ENCODE measurements at regions not wholly inside any gene's neighbourhood (a gene's known extent, or its start where the extent isn't known, plus 50 kb on each side); places are given as distances from the start of the nearest gene placed in this dataset.
A peak's percentile ranks its signal among the peaks of the same experiment; 100 is the strongest.
"Not testable (repeated sequence)": the region's sequence is repeated elsewhere in the genome, so short reads cannot be mapped to it uniquely, and the experiment has no call there.

DNA sequence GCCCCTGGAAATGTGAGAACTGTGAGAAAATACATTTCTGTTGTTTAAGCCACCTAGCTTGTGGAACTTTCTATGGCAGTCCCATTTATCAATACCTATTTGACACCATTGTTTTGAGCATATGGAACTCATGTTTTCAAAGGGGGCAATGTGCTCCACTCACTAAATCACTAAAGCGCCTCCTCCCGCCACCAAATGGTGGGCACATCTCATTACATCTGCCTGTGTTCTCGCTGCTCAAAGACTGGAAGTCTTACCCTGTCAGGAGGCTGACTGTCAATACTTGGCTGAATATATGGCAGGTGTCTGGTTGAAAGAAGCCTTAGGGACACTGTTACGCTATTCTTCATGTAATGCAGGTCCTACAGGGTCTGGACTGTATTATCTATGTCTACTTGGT lies 767.7 kb downstream of the TSN start:
- no peak for DNase-seq

DNA sequence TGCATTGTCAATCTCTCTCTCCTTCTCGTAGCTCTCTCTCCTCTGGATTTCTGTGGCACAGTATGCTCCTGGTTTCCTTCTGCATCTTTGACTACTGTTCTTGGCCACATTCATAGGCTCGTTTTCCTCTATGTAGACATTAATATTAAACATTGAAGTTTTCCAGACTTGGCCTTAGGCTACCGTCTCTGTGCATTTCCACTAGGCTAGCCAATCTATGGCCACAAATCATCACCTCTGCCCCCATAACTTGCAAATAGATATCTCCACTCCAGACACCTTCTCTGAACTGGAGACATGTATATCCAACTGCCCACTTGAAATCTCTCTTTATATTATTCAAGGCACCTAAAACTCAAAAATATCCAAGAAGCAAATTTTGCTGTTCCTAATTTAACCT lies 768.5 kb downstream of the TSN start:
- DNase-seq = no peak

DNA sequence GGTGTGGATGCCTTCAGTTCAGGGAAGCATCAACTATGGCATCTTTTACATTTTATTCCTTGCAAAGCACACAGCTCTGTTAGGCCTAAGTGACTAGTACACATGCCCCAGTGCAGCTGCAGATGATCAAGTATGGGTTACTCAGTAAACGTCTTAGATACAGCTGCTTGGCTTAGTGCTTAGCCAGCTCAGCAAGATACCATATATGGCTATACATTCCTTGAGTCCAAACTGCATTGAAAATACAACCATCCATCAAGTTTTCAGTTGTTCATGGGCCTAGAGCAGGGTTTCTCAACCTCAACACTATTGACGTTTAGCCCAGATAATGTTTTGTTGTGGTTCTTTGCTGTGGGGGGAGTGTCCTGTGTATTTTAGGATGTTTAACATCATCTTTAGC lies 769.9 kb downstream of the TSN start:
- DNase-seq = no peak

DNA sequence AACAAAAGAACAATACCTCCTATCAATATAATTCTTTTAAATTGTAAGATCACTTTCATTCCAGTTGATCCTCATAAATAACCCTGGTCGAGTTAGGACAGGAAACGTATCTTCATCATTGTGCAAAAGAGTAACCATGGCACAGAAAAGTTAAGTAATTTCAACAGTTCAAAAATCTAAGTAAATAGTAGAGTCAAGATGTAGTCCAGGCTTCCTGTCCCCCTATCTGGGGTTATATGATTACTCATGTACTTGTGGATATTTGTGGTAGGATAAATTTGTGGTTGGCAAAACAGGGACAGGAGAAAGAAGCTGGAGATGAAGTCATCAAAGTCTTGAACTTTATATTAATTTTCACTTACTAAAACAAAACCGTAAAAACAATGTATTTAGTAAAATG lies 772.6 kb downstream of the TSN start:
- DNase-seq = no peak

DNA sequence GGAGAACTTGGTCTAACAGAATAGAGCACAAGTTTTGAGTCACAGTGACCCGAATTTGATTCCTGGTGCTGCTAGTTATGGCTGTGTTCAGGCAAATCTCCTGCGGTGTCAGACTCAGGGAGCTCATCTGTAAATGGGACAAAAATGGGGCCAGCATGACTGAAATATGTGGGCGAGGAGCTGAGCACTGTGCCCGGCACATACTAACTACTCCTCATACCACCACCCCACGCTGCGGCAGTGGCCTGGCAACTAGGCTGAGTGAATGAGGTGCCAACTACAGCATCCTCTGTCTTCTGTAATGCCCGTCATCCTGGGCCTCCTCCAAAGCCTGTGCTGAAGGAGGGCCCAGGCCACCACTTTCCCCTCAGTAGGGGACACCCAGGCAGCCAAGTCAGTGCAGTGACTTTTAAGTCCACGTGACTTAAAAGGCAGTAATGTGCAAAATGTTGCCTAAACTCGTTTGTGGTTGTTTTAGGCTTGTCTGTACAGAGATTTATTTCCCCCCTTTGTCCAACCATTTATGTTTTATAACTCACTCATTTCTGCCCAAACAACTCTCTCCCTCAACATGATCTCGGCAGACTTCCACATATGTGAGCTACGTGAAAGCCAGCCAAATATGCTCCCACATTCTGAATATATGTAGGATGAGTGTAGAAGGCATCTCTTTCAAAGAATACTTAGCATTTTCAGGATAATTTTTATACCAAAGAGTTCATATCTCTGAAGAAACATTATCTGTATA lies 773.7 kb downstream of the TSN start:
- DNase-seq = no peak

DNA sequence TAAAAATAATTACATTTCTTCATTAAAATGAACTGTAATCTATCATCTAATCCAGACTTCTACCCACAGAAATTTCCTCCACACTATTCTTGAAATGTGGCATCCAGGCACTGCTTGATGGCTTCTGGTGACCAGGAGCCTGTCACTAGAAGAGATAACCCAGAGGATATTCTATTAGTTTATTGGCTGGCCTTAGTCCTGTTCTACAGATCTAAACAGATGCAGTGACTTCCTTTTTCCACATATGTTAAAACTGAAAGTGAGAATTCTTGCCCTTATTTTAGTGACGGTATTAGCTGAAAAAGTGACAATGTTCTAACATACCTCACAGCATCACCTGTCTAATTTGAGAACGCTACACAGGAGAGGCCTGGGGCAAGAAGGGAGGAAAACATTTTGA lies 775.4 kb downstream of the TSN start:
- DNase-seq = peak in 1 of 3 donors; percentile 10

DNA sequence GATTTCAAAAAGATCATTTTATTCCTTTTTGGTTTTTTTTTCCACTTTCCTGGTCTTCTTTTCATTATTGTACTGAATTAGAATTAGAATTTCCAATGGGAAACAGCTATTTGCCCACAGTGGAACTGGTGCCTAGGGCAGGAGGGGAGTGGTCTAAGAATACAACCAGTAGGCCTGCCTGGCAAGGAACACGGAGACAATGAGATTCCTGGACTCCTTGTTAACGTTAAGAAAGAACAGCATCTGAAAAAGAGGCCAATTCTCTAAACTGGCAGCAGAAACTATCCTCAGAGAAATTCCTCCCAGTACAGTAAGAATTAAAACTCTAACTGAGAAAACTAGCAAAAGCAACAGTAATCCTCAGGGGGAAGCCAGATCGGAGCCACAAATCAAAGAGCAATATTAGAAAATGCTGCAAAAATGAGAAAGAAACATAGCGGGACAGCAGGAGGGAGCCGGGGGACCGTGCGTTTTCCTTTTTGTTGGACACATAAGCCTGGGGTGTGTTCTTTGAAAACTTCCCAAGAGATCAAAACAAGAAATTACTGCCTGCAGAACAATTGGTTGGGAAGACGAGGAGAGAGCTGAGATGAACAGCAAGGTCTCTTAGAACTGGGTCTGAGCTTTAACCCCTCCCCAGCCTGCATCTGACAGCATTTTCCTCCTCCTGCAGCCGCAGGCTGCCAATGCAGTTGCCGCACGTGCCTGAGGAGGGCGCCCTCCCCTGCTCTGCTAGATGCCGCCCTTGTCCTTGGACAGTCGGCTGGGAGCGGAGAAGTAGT lies 776.0 kb downstream of the TSN start:
- peak in 1 of 3 donors; percentile 8 for DNase-seq

DNA sequence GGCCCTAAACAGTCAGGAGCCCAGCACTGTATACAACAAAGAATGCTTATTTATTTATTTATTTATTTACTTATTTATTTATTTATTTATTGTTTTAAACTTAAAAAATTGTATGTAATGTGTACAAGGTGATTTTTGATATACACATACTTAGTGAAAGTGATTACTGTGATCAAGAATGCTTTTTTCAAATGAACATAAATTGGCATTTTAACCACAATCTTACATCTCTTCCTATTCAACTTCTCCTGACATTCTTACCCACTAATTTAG lies 776.6 kb downstream of the TSN start:
- no peak for DNase-seq

DNA sequence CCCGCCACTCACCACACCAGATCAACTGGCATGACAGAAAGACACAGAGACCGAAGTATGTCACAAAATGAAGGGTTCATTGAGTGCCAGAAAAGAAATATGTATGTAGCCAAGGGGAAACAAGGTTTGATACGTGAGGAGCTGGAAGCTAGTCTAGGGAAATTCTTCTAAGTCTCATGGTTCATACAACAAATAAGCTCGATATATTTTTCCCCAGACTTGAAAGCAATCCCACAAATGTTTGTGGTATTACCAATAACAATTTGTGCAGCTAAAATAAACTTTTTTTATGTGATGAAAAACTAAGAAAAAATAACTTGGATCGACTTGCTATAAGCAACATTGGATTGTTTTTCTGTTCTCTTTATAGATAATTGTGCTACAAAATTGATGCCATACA lies 777.0 kb downstream of the TSN start:
- DNase-seq = no peak

DNA sequence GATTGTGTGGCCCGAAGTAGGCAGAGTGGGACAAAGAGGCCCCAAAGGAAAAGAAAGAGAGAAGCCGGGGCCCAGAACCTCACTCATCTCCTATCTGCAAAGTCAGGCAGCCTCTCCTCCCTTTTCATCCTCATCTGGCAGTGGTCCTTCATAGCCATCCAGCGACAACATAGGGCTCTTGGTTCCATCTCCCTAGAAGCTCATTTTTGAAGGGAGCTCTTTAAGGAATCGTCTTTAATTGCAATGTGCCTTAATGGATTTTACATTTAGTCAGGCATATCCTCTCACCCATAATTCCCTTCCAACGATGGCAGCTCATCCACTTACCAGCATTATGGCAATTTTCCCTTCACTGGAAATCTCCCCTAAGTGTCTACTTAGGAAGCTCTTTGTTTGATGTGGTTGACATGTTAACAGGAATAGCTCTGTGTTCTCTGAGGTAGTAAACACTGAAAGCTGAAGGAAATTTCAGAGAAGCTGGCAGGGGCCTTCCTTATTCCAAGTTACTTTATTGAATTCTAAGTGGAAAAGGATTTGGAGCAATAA lies 780.6 kb downstream of the TSN start:
- DNase-seq = no peak

DNA sequence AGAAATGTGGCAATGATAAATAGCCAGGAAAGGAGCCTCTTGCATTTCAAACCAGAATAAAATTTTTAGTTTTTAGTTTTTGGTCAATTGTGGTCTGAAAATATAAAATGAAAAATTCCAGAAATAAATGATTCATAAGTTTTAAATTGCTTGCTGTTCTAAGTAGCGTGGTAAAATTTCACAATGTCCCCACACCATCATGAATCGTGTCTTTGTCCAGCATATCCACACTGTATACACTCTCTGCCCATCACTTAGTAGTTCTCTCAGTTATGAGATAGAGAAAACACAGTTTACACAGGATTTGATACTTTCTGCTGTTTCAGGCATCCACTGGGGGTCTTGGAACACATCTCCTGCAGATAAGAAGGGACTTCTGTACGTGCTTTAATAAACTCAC lies 783.9 kb downstream of the TSN start:
- DNase-seq = peak in 2 of 3 donors; percentile 7 to 43

DNA sequence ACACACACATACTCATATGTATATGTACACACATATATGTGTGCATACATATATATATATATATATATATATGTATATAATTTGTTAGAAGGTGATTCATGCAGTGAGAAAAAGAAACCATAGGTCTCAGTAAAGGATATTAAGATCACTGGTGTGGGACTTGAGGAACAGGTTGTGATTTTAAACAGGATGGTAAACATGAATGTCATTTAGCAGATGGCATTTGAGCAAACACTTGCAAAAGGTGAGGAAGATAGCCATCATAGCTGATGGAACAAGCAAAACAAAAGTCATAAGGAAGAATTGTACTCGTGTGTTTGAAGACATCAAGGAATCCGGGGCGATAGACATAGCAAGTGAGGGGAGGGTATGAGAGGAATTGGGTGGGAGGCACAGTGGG lies 784.5 kb downstream of the TSN start:
- no peak for DNase-seq

DNA sequence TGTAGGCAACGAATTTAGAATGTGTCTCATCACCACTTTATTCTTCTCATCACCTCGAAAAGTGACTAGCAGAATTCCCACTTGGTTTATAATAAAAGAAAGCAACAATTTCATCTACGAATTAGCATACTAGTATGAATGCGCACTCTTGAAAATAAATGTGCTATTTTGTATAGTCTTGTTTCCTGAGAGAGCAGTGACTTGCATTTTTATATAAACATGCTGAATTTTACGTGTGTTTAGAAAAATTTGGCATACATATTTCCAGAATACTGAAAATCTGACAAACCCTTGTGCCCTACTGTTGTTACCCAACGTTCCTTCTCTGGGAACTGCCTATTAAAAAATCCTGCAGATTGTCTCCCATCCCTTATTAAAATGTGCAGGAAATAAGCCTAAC lies 786.8 kb downstream of the TSN start:
- DNase-seq = no peak

DNA sequence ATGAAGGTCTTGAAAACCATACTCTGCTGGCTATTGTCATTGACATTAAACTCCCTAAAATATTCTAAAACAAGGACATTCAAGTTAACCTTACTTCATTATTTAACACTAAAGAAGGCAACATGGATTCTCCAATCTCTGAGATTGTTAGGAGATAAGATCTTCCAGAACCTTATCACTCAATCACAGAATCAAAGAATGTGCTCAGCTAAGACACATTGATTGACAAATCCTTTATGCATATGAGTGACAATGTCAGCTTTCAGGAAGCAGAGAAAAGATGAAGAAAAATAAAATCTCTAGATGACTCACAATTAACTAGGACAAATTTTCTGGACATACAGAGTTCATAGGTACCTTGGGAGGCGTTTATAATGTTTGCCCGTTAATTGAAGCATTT lies 787.2 kb downstream of the TSN start:
- DNase-seq = no peak

DNA sequence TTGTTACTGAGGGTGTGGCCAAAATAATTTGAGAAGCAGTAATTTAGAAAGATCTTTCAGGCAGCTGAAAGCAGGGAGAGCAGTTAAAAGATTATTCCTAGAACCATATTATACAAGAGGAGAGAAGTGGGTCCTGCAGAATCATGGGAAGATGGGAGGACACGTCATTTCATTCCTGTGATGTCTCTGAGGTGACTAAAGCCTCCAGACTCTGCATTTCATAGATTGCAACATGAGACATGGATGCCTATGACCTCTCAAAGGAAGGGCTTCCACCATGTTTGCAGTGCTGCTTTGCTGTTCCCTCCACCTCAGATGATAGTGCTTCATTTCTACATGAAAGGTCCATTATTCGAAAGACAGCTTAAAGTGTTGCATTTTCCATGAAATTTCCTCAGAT lies 788.4 kb downstream of the TSN start:
- DNase-seq = no peak

DNA sequence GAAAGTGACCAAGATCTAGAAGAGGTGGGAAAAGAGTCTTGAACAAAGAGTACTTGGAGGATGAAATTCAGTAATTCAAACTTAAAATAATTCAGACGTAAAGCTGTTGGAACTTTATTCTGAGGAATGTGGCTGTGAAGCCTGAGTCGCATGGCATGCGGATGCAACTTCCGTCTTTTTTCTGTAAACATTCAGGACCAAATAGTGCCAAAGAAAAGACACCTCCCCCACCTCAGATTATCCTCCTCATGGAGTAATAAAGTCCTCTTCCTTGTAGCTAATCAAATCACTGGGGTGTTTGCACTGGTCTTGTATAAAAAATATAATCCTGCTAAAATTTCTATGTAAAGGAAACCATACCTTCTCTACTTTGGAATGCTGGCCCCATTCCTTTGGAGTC lies 790.4 kb downstream of the TSN start:
- no peak for DNase-seq

DNA sequence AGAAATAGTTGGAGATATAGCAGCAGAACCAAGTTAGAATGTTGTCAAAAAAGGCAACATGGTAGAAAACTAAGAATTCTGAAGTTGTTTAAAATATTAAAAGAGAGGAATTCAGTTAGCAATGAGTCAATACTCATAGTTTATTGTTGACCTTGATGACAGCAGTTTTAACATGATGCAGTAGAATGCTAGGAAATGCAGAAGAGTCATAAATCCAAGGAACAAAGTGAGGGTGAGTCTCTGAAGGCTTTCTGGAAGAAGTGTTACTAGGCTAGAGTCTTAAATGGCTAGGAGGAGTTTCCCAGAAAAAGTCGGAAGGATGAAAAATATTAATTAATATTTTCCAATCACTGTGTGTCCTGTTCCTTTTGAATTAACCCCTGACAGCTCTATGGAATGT lies 807.3 kb downstream of the TSN start:
- no peak for DNase-seq

DNA sequence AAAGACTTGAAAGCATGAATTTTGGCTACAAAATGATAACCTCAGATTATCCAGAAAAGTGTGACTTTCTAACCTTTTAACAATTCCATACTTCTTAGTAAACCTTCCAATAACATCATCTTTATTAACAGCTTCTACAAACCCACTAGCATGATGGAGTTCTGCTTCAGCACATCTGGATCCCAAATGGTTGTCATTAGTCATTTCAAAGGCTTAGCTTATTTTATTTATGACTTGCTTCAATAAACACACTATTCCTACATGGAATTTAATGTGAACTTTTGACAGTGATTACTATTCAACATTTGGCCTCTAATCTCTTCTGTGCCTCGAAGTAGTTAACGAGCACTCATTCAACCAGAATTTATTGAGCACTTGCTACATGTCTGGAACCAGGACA lies 808.3 kb downstream of the TSN start:
- DNase-seq = no peak

DNA sequence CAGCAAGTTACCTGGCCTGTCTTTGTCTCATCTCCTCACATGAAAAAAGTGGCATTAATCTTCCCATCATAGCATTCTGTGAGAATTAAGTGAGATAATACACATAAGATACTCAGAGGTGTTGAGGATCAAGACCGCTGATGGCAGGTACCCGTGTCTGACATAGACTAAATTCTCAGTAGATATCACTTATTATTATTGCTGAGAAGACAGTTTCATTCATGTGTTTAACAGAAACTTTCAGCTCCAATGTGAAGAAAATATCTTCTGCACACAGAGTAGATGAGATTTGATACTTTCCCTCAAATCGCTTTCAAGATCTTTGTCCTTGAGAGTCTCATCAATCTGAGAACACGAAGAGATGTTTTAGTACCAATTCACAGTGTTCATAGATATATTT lies 809.4 kb downstream of the TSN start:
- no peak for DNase-seq

DNA sequence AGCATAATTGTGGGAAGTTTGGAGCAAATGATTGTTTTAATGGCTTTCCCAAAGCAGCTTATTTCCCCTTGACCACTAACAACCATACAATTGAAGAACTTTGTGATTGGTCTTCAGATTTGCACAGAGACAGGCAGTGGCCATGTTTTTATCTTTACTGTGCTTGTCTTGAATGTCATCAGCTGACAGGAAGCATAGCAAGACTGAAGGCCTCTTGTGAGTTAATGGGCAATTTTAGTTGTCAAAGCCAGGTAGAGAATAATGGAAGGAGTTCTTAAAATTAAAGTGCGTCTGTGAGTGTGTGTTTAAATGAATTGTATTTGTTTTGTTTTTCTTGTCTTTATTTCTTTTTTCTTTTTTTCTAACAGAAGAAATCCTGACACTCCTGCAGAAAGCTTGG lies 809.9 kb downstream of the TSN start:
- no peak for DNase-seq

DNA sequence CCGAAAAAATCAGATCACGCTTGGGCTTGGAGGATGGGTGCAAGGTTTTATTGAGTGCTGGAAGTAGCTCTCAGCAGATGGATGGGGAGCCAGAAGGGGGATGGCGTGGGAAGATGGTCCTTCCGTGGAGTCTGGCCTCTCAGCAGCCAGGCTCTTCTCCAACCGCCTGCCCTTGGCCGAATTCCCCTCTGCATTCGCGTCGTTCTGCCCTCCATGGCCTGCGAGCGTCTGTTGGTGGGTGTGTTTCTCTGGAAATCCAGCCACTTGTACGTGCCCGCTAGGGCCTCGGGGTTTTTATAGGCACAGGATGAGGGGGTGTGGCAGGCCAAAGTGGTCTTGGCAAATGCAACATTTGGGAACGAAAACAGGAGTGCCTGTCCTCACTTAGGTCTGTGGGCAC lies 815.2 kb downstream of the TSN start:
- no peak for DNase-seq

DNA sequence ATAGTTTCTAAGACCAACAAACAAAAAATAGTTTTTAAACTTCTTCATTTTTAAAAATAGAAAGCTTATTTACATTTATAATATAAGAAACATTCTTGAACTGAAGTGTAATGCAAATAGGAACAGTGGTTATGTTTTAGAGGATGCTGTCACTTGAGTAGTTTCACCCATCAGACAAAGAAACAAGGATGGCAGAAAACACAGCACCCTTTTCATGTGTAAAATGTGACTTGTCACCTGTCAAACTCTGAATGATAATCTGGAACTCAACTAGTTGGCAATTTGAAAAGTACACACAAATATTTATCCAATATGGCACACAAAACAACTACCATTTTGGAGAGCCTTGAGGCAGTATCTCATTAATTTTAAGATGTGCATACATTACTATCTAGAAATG lies 816.0 kb downstream of the TSN start:
- DNase-seq = not testable (repeated sequence)

DNA sequence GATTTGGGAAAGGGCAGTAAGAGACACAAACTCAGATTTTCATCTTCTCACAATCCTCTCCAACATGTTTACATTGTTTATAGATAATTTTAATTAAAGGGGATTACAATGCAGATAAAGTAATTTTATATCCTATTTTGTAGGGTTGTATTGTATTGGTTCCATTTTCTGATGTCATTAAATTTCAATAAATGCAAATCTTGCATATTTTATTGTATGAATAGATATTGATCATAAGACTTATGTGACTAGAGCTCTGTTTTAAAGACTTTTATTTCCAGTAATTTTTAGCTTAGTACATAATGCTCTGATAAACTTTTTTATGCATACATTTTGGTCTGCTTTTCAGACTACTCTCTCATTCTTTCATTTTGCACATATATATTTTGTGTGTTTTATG lies 819.6 kb downstream of the TSN start:
- no peak for DNase-seq

DNA sequence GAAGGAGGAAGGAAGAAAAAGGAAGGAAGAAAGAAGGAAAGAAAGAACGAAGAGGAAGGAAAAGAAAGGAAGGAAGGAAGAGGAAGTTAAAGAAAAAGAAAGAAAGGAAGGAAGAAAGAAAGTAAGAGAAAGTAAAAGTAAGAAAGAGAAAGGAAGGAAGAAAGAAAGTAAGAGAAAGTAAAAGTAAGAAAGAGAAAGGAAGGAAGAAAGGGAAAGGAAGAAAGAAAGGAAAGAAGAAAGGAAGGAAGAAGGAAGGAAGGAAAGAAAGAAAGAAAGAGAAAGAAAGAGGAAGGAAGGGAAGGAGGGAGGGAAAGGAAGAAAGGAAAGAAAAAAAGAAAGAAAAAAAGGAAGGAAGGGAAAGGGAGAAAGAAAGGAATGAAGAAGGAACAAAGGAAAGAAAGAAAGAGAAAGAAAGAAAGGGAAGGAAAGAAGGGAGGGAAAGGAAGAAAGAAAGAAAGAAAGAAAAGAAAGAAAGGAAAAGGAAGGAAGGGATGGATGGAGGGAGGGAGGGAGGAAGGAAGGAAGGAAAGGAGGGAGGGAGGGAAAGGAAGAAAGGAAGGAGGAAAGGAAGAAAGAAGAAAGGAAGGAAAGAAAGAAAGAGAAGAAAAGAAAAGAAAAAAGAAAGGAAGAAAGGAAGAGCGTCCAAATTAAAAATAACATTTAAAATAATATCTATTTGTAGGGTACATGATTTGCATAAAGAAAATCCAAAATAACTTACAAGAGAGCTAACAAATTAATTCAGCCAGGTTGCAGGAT lies 827.9 kb downstream of the TSN start:
- DNase-seq = no peak
